PC-3 (cell line): ENCODE measurements at regions not wholly inside any gene's neighbourhood (a gene's known extent, or its start where the extent isn't known, plus 50 kb on each side); places are given as distances from the start of the nearest gene placed in this dataset.

ENCODE experiments used
- ATAC-seq: fragments of 200-7000 bp; cut with Tn5 transposase; 2 replicates; pipeline ENCODE4 v1.9.1; 2020; ENCODE audit warnings: mild to moderate bottlenecking, moderate library complexity
- BruUV-seq: library from RNA; stranded (reverse); fragments of 400-500 nt; replicated peaks from 2 replicates; lab custom pipeline; 2021; lab: Mats Ljungman, UMichigan
- CTCF ChIA-PET: fragments of 300-600 bp; sonication (Branson Sonifier 250); formaldehyde crosslinking; loops from one replicate; lab custom pipeline; 2022; ENCODE audit warnings: antibody characterized with exemption; lab: Charles Lee
- POLR2A ChIA-PET: fragments of 300-600 bp; sonication (Branson Sonifier 250); formaldehyde crosslinking; loops from one replicate; lab custom pipeline; 2022; ENCODE audit warnings: antibody characterized with exemption; ENCODE audit not compliant: unreplicated experiment; lab: Charles Lee
- DNase-seq: peaks from one replicate; pipeline ENCODE4 v3.0.0-alpha.2; 2015
- H2AFZ ChIP-seq: fragments of 300-600 bp; sonication (generic); 2 replicates; pipeline ENCODE4 v1.6.0; 2016; ENCODE audit warnings: antibody characterized with exemption, low read length
- H3F3A ChIP-seq: fragments of 300-600 bp; sonication (generic); one replicate; pipeline ENCODE4 v1.6.0; 2017; ENCODE audit warnings: antibody characterized with exemption, low read length, control low read depth, mild to moderate bottlenecking; ENCODE audit not compliant: unreplicated experiment
- H3K27ac ChIP-seq: fragments of 300-600 bp; sonication (generic); 2 replicates; pipeline ENCODE4 v1.5.1; 2016; ENCODE audit warnings: mild to moderate bottlenecking, low read length
- H3K27me3 ChIP-seq: fragments of 300-600 bp; sonication (generic); 2 replicates; pipeline ENCODE4 v1.6.1; 2016; ENCODE audit warnings: low read length, mixed read lengths
- H3K36me3 ChIP-seq: fragments of 300-600 bp; sonication (generic); 2 replicates; pipeline ENCODE4 v1.6.1; 2016; ENCODE audit warnings: low read depth, mixed run types, low read length, mixed read lengths
- H3K4me1 ChIP-seq: fragments of 300-600 bp; sonication (generic); 2 replicates; pipeline ENCODE4 v1.5.1; 2016; ENCODE audit warnings: low read length; ENCODE audit not compliant: insufficient read depth
- H3K4me2 ChIP-seq: fragments of 300-600 bp; sonication (generic); 2 replicates; pipeline ENCODE4 v1.6.0; 2016; ENCODE audit warnings: low read length
- H3K4me3 ChIP-seq: fragments of 300-600 bp; sonication (generic); 2 replicates; pipeline ENCODE4 v1.5.1; 2016; ENCODE audit warnings: mild to moderate bottlenecking, low read length, mixed read lengths
- H3K79me2 ChIP-seq: fragments of 300-600 bp; sonication (generic); 2 replicates; pipeline ENCODE4 v1.6.1; 2017; ENCODE audit warnings: low read length, mixed read lengths
- H3K9ac ChIP-seq: fragments of 300-600 bp; sonication (generic); 2 replicates; pipeline ENCODE4 v1.6.0; 2016; ENCODE audit warnings: mild to moderate bottlenecking, low read length
- H3K9me2 ChIP-seq: fragments of 300-600 bp; sonication (generic); replicated peaks from 2 replicates; pipeline ENCODE4 v1.6.1; 2016; ENCODE audit warnings: mixed run types, low read length, mixed read lengths
- H3K9me3 ChIP-seq: fragments of 300-600 bp; sonication (generic); 2 replicates; pipeline ENCODE4 v1.6.1; 2016; ENCODE audit warnings: low read length, mixed read lengths
- H4K20me1 ChIP-seq: fragments of 300-600 bp; sonication (generic); 2 replicates; pipeline ENCODE4 v1.6.1; 2016; ENCODE audit warnings: low read length, mixed read lengths
- EZH2 ChIP-seq: fragments of 300-600 bp; sonication (generic); IDR thresholded peaks from one replicate; pipeline ENCODE4 v1.6.1; 2017; ENCODE audit warnings: antibody characterized with exemption, mild to moderate bottlenecking, low read length; ENCODE audit not compliant: unreplicated experiment
- EZH2phosphoT487 ChIP-seq: fragments of 300-600 bp; sonication (generic); IDR thresholded peaks from 2 replicates; pipeline ENCODE4 v1.6.1; 2018; ENCODE audit warnings: mild to moderate bottlenecking, antibody characterized with exemption, low read length, borderline replicate concordance
- intact Hi-C: fragments of 100-400 bp; cut with micrococcal nuclease; formaldehyde crosslinking; loops from 2 replicates; pipeline ENCODE4 v1.9.0; 2023
- TF ChIP-seq, protein P1 (sequence below): fragments of 300-600 bp; sonication (generic); conservative IDR thresholded peaks from 2 replicates; pipeline ENCODE4 v1.5.1; 2017; ENCODE audit warnings: antibody characterized with exemption, low read depth, mild to moderate bottlenecking, low read length

DNA sequence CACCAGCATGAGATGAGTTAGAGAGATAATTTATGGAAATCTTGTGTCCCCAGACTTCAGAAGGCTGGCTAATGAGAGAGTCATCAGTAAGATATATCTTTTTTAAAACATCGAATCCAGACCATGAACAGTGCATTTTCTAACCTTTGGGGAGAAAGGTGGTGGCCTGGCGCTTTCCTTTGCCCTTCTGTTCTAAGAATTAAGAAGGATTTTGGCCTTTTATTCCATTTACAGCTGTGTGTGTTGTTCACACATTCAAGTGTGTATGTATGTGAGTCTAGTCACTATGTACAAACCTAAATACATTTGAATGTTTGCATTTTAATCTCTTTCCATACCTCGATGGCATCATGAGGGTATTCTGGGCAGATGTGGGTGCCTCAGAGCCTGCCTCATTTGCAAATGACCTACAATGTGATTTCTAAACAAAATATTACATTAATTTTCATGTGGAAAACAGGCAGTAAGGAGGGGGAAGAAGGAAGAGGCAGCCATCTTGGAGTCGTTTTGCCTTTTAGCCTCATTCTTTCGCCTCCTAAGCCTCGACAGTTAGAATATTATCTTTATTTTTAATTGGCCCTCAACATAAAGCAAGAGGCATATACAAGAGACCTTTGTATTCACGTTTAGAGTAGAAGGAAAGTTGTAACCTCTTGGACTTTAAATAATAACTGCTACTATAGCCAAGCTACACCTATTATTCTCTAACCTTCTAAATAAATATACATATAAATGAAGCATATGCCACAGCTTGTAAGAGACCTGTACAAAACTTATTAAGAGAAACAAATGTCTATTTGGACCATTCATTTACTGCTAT, 125.3 kb upstream of the TMEM161B start:
- H3K9ac ChIP-seq, result no peak overlapping the region
- CTCF ChIA-PET, result no interaction called here
- H3K27me3 ChIP-seq, result no peaks in the 10 kb centered on the region
- no peaks in the 10 kb centered on the region for H4K20me1 ChIP-seq
- H3K4me3 ChIP-seq, result no peak overlapping the region
- no peak for DNase-seq
- H3K27ac ChIP-seq, result no peak overlapping the region
- no peaks in the 10 kb centered on the region for H3F3A ChIP-seq
- H3K36me3 ChIP-seq, result no peaks in the 10 kb centered on the region
- intact Hi-C loops, result no loop called here
- TF ChIP-seq EZH2 (no peak), EZH2phosphoT487 (no peak)
- TF ChIP-seq, protein P1, sequence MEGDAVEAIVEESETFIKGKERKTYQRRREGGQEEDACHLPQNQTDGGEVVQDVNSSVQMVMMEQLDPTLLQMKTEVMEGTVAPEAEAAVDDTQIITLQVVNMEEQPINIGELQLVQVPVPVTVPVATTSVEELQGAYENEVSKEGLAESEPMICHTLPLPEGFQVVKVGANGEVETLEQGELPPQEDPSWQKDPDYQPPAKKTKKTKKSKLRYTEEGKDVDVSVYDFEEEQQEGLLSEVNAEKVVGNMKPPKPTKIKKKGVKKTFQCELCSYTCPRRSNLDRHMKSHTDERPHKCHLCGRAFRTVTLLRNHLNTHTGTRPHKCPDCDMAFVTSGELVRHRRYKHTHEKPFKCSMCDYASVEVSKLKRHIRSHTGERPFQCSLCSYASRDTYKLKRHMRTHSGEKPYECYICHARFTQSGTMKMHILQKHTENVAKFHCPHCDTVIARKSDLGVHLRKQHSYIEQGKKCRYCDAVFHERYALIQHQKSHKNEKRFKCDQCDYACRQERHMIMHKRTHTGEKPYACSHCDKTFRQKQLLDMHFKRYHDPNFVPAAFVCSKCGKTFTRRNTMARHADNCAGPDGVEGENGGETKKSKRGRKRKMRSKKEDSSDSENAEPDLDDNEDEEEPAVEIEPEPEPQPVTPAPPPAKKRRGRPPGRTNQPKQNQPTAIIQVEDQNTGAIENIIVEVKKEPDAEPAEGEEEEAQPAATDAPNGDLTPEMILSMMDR, result no peak
- no peaks in the 10 kb centered on the region for H3K79me2 ChIP-seq
- H3K4me2 ChIP-seq, result no peak overlapping the region
- no peaks in the 10 kb centered on the region for H3K9me2 ChIP-seq
- H3K4me1 ChIP-seq, result no peaks in the 10 kb centered on the region
- POLR2A ChIA-PET, result interaction anchor here (0.7 kb wide), 1 partner anchor 273 kb away, joined by 5 read pairs; no protein-coding TSS in a partner anchor
- H3K9me3 ChIP-seq, result no peaks in the 10 kb centered on the region
- no TSS peak for BruUV-seq
- ATAC-seq, result no peak
- peak overlapping the region; percentile 26; the same call in 1 of the 2 replicates for H2AFZ ChIP-seq

DNA sequence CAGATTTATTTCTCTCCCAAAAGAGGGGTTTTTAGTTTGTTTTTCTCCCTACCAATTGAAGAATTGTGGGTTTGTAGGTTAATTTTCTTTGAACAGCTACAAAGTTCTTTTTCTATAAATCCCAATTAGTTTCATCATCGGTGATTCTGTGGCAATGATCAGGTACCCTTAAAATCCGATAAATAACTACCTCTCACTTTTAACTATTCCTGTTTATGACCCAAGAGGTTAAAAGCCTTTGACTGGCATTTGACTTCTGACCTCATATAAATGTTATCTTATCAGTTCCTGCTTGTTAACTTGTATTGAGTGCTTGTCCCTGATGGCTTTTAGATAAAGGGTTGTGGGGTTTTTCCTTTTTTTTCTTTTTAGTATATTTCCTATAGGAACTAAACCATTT, 124.4 kb upstream of the TMEM161B start:
- Histone ChIP-seq H3K27ac (no peak overlapping the region), H3K4me2 (no peak overlapping the region), H4K20me1 (no peaks in the 10 kb centered on the region), H3K36me3 (no peaks in the 10 kb centered on the region), H3K9me3 (no peaks in the 10 kb centered on the region), H3K4me3 (no peak overlapping the region), H3K79me2 (no peaks in the 10 kb centered on the region), H3F3A (no peaks in the 10 kb centered on the region), H3K9ac (no peak overlapping the region), H2AFZ (no peak overlapping the region), H3K9me2 (no peaks in the 10 kb centered on the region), H3K4me1 (no peaks in the 10 kb centered on the region), H3K27me3 (no peaks in the 10 kb centered on the region)
- intact Hi-C loops, result no loop called here
- ChIA-PET POLR2A (interaction anchor here (0.7 kb wide), 1 partner anchor 274 kb away, joined by 5 read pairs; no protein-coding TSS in a partner anchor), CTCF (no interaction called here)
- BruUV-seq, result no TSS peak
- DNase-seq (no peak), ATAC-seq (no peak)
- no peak for TF ChIP-seq EZH2phosphoT487

DNA sequence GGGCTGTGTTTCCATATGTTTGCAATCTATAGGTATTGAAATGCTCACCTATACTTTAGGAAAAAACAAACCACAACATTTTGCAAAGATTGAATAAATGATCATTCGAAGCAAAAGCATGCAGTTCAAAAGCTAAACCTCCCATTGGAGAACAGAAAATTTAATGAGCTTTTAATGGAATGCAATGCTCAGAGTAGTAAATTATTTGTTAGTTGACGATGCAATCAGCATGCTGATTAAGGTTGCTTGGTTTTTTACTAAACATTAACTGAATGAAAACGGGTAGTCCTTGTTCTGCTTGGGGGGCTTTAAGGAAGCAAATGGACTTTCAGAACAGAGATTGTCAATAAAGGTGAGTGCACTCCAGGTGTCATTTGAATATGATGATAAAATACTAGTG, 123.3 kb upstream of the TMEM161B start:
- H3K36me3 ChIP-seq, result no peaks in the 10 kb centered on the region
- POLR2A ChIA-PET, result no interaction called here
- no peak overlapping the region for H3K27ac ChIP-seq
- no peak overlapping the region for H2AFZ ChIP-seq
- no peaks in the 10 kb centered on the region for H3K27me3 ChIP-seq
- CTCF ChIA-PET, result no interaction called here
- H3K79me2 ChIP-seq, result no peaks in the 10 kb centered on the region
- H3K9me2 ChIP-seq, result no peaks in the 10 kb centered on the region
- TF ChIP-seq EZH2phosphoT487 (no peak), EZH2 (no peak)
- TF ChIP-seq, protein P1, result no peak
- no peak overlapping the region for H3K9ac ChIP-seq
- ATAC-seq (no peak), DNase-seq (no peak)
- BruUV-seq, result no TSS peak
- no peak overlapping the region for H3K4me3 ChIP-seq
- no peaks in the 10 kb centered on the region for H3K9me3 ChIP-seq
- no peak overlapping the region for H3K4me2 ChIP-seq
- H3K4me1 ChIP-seq, result no peaks in the 10 kb centered on the region
- intact Hi-C loops, result no loop called here
- H4K20me1 ChIP-seq, result no peaks in the 10 kb centered on the region
- H3F3A ChIP-seq, result no peaks in the 10 kb centered on the region
